SK-N-SH treated with all-trans-retinoic acid at 6 μM for 48 hours (cell line): ENCODE measurements at regions not wholly inside any gene's neighbourhood (a gene's known extent, or its start where the extent isn't known, plus 50 kb on each side); places are given as distances from the start of the nearest gene placed in this dataset.

Experiments used
- ATAC-seq: fragments of 200-7000 bp; cut with Tn5 transposase; 3 replicates; pipeline ENCODE4 v1.9.1; 2020; ENCODE audit warnings: mild to moderate bottlenecking, moderate library complexity
- BACH2 ChIP-seq: fragments of 250-450 bp; sonication (Bioruptor Pico); IDR thresholded peaks from 2 replicates; pipeline ENCODE4 v1.9.0; 2021; ENCODE audit warnings: mild to moderate bottlenecking, borderline replicate concordance
- CSDC2 ChIP-seq: fragments of 250-450 bp; sonication (Bioruptor Pico); IDR thresholded peaks from 2 replicates; pipeline ENCODE4 v1.5.0; 2020; ENCODE audit warnings: mild to moderate bottlenecking, moderate library complexity
- ESRRG ChIP-seq: fragments of 250-450 bp; sonication (Bioruptor Pico); IDR thresholded peaks from 2 replicates; pipeline ENCODE4 v1.6.1; 2021; ENCODE audit warnings: mild to moderate bottlenecking
- GLIS3 ChIP-seq: fragments of 250-450 bp; sonication (Bioruptor Pico); IDR thresholded peaks from 2 replicates; pipeline ENCODE4 v1.5.0; 2020; ENCODE audit warnings: mild to moderate bottlenecking, moderate library complexity
- ISL1 ChIP-seq: fragments of 250-450 bp; sonication (Bioruptor Pico); IDR thresholded peaks from 2 replicates; pipeline ENCODE4 v2.1.2; 2022; ENCODE audit warnings: mild to moderate bottlenecking, moderate library complexity
- OSR1 ChIP-seq: fragments of 250-450 bp; sonication (Bioruptor Pico); IDR thresholded peaks from 2 replicates; pipeline ENCODE4 v1.8.0; 2022; ENCODE audit warnings: moderate library complexity, mild to moderate bottlenecking, inconsistent platforms
- PPARA ChIP-seq: fragments of 250-450 bp; sonication (Bioruptor Pico); IDR thresholded peaks from 2 replicates; pipeline ENCODE4 v1.5.0; 2020; ENCODE audit warnings: mild to moderate bottlenecking, borderline replicate concordance
- RARB ChIP-seq: fragments of 250-450 bp; sonication (Bioruptor Pico); IDR thresholded peaks from 2 replicates; pipeline ENCODE4 v1.8.0; 2021; ENCODE audit warnings: mild to moderate bottlenecking, moderate library complexity
- SNAI2 ChIP-seq: fragments of 250-450 bp; sonication (Bioruptor Pico); IDR thresholded peaks from 2 replicates; pipeline ENCODE4 v1.5.0; 2020; ENCODE audit warnings: mild to moderate bottlenecking, moderate library complexity
- TCF4 ChIP-seq: fragments of 250-450 bp; sonication (Bioruptor Pico); IDR thresholded peaks from 2 replicates; pipeline ENCODE4 v1.8.0; 2021; ENCODE audit warnings: mild to moderate bottlenecking, moderate library complexity, borderline replicate concordance
- TOX ChIP-seq: fragments of 250-450 bp; sonication (Bioruptor Pico); IDR thresholded peaks from 2 replicates; pipeline ENCODE4 v1.8.0; 2021; ENCODE audit warnings: mild to moderate bottlenecking, moderate library complexity, borderline replicate concordance
- ZC3H10 ChIP-seq: fragments of 250-450 bp; sonication (Bioruptor Pico); IDR thresholded peaks from 2 replicates; pipeline ENCODE4 v1.5.1; 2021; ENCODE audit warnings: mild to moderate bottlenecking, moderate library complexity
- ZFP3 ChIP-seq: fragments of 250-450 bp; sonication (Bioruptor Pico); IDR thresholded peaks from 2 replicates; pipeline ENCODE4 v1.5.0; 2020; ENCODE audit warnings: mild to moderate bottlenecking, moderate library complexity
- ZFP30 ChIP-seq: fragments of 450-650 bp; formaldehyde crosslinking; IDR thresholded peaks from 2 replicates; pipeline ENCODE4 v1.5.0; 2022; ENCODE audit warnings: mild to moderate bottlenecking, moderate library complexity
- ZNF565 ChIP-seq: fragments of 450-650 bp; formaldehyde crosslinking; conservative IDR thresholded peaks from 2 replicates; pipeline ENCODE4 v1.5.0; 2020; ENCODE audit warnings: low read depth, mild to moderate bottlenecking, moderate library complexity
- TF ChIP-seq, protein P1 (sequence below): fragments of 250-450 bp; sonication (Bioruptor Pico); IDR thresholded peaks from 2 replicates; pipeline ENCODE4 v1.8.0; 2020; ENCODE audit warnings: mild to moderate bottlenecking, moderate library complexity, borderline replicate concordance
- TF ChIP-seq, protein P2 (sequence below): fragments of 250-450 bp; sonication (Bioruptor Pico); IDR thresholded peaks from 2 replicates; pipeline ENCODE4 v1.5.0; 2020; ENCODE audit warnings: mild to moderate bottlenecking, moderate library complexity
- TF ChIP-seq, protein P3 (sequence below): fragments of 250-450 bp; sonication (Bioruptor Pico); IDR thresholded peaks from 2 replicates; pipeline ENCODE4 v1.5.1; 2021; ENCODE audit warnings: mild to moderate bottlenecking, moderate library complexity
- TF ChIP-seq, protein P4 (sequence below): fragments of 250-450 bp; sonication (Bioruptor Pico); IDR thresholded peaks from 2 replicates; pipeline ENCODE4 v1.8.0; 2021; ENCODE audit warnings: low read depth, mild to moderate bottlenecking, moderate library complexity, borderline replicate concordance
- TF ChIP-seq, protein P5 (sequence below): fragments of 250-450 bp; sonication (Bioruptor Pico); IDR thresholded peaks from 2 replicates; pipeline ENCODE4 v1.5.1; 2020; ENCODE audit warnings: low read depth, mild to moderate bottlenecking, moderate library complexity

DNA sequence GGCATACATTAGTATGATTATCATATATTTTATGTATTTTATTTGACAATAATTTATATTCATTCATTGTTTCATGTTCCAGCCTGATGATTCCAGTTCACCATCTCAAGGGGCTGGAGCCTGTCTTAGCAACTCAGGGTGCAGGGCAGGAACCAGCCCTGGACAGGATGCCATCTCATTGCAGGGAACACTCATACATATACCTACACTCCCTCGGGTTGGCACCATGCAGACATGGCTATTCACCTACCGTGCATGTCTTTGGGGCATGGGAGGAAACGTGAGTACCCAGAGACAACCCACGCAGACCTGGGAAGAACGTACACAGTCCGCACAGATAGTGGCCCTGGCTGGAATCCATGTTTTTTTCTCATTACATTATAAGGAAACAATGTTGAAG lies 151.0 kb upstream of the ZNF536 start:
- TF ChIP-seq ZFP3 (CRISPR knock-in tag), result no peak
- TF ChIP-seq, protein P1, sequence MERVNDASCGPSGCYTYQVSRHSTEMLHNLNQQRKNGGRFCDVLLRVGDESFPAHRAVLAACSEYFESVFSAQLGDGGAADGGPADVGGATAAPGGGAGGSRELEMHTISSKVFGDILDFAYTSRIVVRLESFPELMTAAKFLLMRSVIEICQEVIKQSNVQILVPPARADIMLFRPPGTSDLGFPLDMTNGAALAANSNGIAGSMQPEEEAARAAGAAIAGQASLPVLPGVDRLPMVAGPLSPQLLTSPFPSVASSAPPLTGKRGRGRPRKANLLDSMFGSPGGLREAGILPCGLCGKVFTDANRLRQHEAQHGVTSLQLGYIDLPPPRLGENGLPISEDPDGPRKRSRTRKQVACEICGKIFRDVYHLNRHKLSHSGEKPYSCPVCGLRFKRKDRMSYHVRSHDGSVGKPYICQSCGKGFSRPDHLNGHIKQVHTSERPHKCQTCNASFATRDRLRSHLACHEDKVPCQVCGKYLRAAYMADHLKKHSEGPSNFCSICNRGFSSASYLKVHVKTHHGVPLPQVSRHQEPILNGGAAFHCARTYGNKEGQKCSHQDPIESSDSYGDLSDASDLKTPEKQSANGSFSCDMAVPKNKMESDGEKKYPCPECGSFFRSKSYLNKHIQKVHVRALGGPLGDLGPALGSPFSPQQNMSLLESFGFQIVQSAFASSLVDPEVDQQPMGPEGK, result no peak
- TF ChIP-seq OSR1, result no peak
- no peak for TF ChIP-seq ZNF565 (CRISPR knock-in tag)
- TF ChIP-seq BACH2 (CRISPR knock-in tag), result no peak
- no peak for TF ChIP-seq TCF4 (CRISPR knock-in tag)
- no peak for TF ChIP-seq GLIS3 (CRISPR knock-in tag)
- TF ChIP-seq SNAI2 (CRISPR knock-in tag), result no peak
- no peak for TF ChIP-seq ZC3H10 (CRISPR knock-in tag)
- no peak for TF ChIP-seq CSDC2
- TF ChIP-seq, protein P2, sequence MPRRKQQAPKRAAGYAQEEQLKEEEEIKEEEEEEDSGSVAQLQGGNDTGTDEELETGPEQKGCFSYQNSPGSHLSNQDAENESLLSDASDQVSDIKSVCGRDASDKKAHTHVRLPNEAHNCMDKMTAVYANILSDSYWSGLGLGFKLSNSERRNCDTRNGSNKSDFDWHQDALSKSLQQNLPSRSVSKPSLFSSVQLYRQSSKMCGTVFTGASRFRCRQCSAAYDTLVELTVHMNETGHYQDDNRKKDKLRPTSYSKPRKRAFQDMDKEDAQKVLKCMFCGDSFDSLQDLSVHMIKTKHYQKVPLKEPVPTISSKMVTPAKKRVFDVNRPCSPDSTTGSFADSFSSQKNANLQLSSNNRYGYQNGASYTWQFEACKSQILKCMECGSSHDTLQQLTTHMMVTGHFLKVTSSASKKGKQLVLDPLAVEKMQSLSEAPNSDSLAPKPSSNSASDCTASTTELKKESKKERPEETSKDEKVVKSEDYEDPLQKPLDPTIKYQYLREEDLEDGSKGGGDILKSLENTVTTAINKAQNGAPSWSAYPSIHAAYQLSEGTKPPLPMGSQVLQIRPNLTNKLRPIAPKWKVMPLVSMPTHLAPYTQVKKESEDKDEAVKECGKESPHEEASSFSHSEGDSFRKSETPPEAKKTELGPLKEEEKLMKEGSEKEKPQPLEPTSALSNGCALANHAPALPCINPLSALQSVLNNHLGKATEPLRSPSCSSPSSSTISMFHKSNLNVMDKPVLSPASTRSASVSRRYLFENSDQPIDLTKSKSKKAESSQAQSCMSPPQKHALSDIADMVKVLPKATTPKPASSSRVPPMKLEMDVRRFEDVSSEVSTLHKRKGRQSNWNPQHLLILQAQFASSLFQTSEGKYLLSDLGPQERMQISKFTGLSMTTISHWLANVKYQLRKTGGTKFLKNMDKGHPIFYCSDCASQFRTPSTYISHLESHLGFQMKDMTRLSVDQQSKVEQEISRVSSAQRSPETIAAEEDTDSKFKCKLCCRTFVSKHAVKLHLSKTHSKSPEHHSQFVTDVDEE (CRISPR knock-in tag), result no peak
- TF ChIP-seq PPARA (CRISPR knock-in tag), result no peak
- no peak for ATAC-seq

DNA sequence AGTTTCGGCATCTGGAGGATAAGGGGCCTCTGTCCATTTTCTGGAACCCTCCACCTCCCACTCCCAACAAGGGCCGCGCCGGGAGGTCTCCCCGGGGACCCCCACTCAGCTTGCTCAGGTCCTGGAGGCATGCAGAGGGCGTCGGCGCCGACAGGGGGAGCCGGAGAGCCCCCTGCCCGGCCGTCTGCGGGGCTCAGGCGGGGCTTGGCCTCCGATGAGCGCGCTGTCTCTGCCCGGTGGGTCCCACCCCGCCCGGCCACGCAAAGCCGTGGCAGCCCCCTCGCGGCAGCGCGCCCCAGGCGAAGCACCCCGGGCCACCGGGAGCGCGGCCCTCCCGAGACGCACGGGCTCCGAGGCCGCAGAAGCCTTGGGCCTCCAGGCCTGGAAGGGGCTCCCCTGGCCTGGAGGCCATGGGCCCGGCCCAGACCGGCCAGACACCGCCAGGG lies 149.7 kb upstream of the ZNF536 start:
- TF ChIP-seq ZNF565 (CRISPR knock-in tag) (no peak), ISL1 (CRISPR knock-in tag) (no peak), ZC3H10 (CRISPR knock-in tag) (no peak), SNAI2 (CRISPR knock-in tag) (no peak), ZFP30 (CRISPR knock-in tag) (no peak), RARB (CRISPR knock-in tag) (no peak), PPARA (CRISPR knock-in tag) (no peak), ESRRG (no peak), TOX (no peak)
- TF ChIP-seq, protein P3, sequence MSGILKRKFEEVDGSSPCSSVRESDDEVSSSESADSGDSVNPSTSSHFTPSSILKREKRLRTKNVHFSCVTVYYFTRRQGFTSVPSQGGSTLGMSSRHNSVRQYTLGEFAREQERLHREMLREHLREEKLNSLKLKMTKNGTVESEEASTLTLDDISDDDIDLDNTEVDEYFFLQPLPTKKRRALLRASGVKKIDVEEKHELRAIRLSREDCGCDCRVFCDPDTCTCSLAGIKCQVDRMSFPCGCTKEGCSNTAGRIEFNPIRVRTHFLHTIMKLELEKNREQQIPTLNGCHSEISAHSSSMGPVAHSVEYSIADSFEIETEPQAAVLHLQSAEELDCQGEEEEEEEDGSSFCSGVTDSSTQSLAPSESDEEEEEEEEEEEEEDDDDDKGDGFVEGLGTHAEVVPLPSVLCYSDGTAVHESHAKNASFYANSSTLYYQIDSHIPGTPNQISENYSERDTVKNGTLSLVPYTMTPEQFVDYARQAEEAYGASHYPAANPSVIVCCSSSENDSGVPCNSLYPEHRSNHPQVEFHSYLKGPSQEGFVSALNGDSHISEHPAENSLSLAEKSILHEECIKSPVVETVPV, result no peak
- TF ChIP-seq, protein P1, result no peak
- TF ChIP-seq, protein P4, sequence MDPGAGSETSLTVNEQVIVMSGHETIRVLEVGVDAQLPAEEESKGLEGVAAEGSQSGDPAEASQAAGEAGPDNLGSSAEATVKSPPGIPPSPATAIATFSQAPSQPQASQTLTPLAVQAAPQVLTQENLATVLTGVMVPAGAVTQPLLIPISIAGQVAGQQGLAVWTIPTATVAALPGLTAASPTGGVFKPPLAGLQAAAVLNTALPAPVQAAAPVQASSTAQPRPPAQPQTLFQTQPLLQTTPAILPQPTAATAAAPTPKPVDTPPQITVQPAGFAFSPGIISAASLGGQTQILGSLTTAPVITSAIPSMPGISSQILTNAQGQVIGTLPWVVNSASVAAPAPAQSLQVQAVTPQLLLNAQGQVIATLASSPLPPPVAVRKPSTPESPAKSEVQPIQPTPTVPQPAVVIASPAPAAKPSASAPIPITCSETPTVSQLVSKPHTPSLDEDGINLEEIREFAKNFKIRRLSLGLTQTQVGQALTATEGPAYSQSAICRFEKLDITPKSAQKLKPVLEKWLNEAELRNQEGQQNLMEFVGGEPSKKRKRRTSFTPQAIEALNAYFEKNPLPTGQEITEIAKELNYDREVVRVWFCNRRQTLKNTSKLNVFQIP (CRISPR knock-in tag), result no peak
- TF ChIP-seq, protein P5, sequence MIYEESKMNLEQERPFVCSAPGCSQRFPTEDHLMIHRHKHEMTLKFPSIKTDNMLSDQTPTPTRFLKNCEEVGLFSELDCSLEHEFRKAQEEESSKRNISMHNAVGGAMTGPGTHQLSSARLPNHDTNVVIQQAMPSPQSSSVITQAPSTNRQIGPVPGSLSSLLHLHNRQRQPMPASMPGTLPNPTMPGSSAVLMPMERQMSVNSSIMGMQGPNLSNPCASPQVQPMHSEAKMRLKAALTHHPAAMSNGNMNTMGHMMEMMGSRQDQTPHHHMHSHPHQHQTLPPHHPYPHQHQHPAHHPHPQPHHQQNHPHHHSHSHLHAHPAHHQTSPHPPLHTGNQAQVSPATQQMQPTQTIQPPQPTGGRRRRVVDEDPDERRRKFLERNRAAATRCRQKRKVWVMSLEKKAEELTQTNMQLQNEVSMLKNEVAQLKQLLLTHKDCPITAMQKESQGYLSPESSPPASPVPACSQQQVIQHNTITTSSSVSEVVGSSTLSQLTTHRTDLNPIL, result no peak
- ATAC-seq, result no peak
